ENCODE measurements at regions not wholly inside any gene's neighbourhood (a gene's known extent, or its start where the extent isn't known, plus 50 kb on each side); places are given as distances from the start of the nearest gene placed in this dataset.

DNA sequence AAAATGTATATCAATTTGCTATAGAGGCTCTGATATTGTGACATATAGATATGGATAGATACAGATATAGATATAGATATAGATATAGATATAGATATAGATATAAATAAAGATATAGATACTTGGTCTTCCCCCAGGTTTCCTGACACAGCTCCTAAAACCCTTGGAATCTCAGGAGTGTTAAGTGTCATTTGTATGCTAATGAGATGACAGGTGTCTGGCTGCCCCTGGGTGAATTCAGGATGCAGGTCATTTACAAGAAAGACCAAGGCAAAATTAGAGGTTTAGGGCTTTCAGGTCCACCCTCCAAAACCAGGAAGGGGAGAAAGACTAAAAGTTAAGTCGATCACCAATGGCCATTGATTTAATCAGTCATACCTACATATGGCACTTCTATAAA, 1034.8 kb downstream of the PDHA2 start:
- TF ChIP-seq, protein P1, sequence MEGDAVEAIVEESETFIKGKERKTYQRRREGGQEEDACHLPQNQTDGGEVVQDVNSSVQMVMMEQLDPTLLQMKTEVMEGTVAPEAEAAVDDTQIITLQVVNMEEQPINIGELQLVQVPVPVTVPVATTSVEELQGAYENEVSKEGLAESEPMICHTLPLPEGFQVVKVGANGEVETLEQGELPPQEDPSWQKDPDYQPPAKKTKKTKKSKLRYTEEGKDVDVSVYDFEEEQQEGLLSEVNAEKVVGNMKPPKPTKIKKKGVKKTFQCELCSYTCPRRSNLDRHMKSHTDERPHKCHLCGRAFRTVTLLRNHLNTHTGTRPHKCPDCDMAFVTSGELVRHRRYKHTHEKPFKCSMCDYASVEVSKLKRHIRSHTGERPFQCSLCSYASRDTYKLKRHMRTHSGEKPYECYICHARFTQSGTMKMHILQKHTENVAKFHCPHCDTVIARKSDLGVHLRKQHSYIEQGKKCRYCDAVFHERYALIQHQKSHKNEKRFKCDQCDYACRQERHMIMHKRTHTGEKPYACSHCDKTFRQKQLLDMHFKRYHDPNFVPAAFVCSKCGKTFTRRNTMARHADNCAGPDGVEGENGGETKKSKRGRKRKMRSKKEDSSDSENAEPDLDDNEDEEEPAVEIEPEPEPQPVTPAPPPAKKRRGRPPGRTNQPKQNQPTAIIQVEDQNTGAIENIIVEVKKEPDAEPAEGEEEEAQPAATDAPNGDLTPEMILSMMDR (IDR thresholded peaks at IDR 0.05), result no peak
- no peak for TF ChIP-seq EZH2 (IDR thresholded peaks at IDR 0.05; ENCODE audit: borderline replicate concordance, insufficient read depth, low read depth, low read length, poor library complexity, severe bottlenecking)
